GM10248 (cell line): ENCODE measurements at regions not wholly inside any gene's neighbourhood (a gene's known extent, or its start where the extent isn't known, plus 50 kb on each side); places are given as distances from the start of the nearest gene placed in this dataset.
"Not testable (repeated sequence)": the region's sequence is repeated elsewhere in the genome, so short reads cannot be mapped to it uniquely, and the experiment has no call there.

Source experiments
- CTCF ChIA-PET: fragments of 300-600 bp; sonication (Branson Sonifier 250); formaldehyde crosslinking; extraction: SDS; loops from one replicate; lab custom pipeline; 2021; ENCODE audit warnings: antibody characterized with exemption; lab: Yijun Ruan, JAX
- POLR2A ChIA-PET: fragments of 350-650 bp; sonication (Branson Sonifier 250); formaldehyde crosslinking; extraction: SDS; loops from one replicate; lab custom pipeline; 2020; ENCODE audit warnings: antibody characterized with exemption; lab: Yijun Ruan, JAX
- DNase-seq: peaks from one replicate; pipeline ENCODE4 v3.0.0; 2012; ENCODE audit errors: extremely low spot score
- TF ChIP-seq, protein P1 (sequence below): IDR thresholded peaks from 2 replicates; pipeline ENCODE4 v1.5.1; 2012; ENCODE audit warnings: mild to moderate bottlenecking, low read depth; ENCODE audit errors: extremely low read depth, missing control alignments, control extremely low read depth

DNA sequence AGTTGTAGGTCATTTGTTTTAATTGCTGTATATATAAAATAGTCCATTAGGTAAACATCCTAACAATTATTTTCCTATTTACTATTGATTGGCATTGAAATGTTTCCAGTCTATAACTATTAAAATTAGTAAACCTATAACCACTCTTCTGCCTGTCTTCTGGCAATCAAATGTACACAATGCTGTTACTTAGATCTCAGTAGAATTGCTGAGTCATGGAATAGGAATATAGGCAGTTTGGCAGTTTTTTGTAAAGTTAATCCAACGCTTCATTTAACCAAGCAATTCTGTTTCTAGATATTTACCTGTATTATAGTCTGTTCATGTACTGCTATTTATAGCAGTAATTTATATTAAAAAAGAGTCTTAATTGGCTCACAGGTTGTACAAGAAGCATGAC, 518.1 kb downstream of the DCDC2C start:
- CTCF ChIA-PET, result no interaction called here
- TF ChIP-seq, protein P1, sequence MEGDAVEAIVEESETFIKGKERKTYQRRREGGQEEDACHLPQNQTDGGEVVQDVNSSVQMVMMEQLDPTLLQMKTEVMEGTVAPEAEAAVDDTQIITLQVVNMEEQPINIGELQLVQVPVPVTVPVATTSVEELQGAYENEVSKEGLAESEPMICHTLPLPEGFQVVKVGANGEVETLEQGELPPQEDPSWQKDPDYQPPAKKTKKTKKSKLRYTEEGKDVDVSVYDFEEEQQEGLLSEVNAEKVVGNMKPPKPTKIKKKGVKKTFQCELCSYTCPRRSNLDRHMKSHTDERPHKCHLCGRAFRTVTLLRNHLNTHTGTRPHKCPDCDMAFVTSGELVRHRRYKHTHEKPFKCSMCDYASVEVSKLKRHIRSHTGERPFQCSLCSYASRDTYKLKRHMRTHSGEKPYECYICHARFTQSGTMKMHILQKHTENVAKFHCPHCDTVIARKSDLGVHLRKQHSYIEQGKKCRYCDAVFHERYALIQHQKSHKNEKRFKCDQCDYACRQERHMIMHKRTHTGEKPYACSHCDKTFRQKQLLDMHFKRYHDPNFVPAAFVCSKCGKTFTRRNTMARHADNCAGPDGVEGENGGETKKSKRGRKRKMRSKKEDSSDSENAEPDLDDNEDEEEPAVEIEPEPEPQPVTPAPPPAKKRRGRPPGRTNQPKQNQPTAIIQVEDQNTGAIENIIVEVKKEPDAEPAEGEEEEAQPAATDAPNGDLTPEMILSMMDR, result no peak
- no peak for DNase-seq
- POLR2A ChIA-PET, result no interaction called here

DNA sequence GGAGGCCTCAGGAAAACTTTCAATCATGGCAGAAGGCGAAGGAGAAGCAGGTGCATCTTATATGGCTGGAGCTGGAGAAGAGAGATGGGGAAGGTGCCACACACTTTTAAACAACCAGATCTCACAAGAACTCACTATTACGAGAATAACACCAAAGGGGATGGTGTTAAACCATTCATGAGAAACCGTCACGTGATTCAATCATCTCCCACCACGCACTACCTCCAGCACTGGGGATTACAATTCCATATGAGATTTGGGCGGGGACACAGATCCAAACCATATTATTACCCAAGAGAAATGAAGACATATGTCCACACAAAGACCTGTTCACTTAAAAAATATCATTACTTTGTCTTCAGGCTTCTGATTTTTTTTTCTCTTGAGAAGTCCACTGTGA, 518.5 kb downstream of the DCDC2C start:
- TF ChIP-seq, protein P1, result no peak
- DNase-seq, result no peak
- ChIA-PET POLR2A (no interaction called here), CTCF (no interaction called here)

DNA sequence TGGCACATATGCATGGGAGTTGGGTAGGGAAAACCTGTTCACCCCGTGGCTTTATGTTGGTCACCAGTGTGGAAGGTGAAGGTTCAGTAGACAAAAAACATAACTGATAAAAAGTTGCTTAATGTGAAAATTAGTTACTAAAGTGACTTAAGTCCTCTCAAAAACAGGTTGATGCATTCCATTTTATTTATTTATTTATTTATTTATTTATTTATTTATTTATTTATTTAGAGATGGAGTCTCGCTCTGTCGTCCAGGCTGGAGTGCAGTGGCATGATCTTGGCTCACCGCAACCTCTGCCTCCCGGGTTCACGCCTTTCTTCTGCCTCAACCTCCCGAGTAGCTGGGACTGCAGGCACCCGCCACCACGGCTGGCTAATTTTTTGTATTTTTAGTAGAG, 541.0 kb downstream of the DCDC2C start:
- CTCF ChIA-PET, DNase-seq, POLR2A ChIA-PET: not testable (repeated sequence)

DNA sequence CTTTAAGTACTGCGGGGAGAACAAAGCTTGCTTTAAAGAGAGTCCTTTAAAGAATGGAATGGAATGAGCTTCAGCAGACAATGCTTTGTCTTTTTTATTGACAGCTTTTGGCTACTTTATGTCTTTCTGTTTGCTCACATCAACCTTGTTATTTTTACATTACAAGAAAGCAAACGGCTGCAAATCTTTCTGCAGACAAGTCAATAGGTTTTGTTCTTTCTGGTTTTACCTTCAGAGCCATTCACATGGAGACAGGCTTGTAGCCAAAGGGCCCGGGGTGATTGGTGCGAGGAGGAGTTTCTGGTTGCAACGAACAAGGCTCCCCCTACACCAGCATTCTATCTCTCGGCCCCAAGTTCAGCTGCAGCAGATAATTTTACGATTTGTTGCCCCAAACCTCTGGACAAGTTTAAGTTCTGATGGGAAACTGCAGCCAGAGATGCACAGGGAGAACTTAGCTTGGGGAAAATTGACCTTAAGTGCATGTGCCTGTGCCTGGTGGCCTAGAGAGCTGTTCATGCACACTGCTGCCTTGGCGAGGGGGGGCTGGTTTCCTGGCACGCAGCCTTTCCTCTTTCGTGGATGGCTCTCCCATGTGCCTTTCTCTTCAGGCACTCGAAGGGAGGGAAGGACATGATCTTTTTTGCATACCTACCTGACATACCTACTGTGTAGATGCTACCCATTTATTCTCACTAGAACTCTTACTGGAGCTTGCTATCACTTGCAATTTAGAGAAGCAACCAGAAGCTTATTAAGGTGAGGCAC, 543.2 kb downstream of the DCDC2C start:
- TF ChIP-seq, protein P1, result no peak
- ChIA-PET POLR2A (no interaction called here), CTCF (interaction anchor here (1.0 to 1.5 kb wide), 2 partner anchors 8 to 30 kb away, joined by 3 read pairs; no protein-coding TSS in a partner anchor)
- DNase-seq, result no peak

DNA sequence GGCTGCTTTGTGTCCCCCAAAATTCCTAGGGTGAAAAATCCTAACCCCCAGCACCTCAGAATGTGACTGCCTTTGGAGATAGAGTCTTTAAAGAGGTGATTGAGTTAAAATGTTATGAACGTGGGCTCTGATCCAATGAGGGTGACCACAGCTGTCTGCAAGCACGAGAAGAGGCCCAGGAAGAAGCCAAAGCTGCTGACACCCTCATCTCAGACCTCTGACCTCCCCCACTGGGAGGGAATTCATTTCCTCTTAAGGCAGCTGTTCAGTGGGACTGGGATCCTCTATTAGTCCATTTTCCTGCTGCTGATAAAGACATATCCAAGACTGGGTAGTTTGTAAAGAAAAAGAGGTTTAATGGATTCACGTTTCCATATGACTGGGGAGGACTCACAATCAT, 544.4 kb downstream of the DCDC2C start:
- DNase-seq, result no peak
- TF ChIP-seq, protein P1, result no peak
- ChIA-PET CTCF (no interaction called here), POLR2A (no interaction called here)

DNA sequence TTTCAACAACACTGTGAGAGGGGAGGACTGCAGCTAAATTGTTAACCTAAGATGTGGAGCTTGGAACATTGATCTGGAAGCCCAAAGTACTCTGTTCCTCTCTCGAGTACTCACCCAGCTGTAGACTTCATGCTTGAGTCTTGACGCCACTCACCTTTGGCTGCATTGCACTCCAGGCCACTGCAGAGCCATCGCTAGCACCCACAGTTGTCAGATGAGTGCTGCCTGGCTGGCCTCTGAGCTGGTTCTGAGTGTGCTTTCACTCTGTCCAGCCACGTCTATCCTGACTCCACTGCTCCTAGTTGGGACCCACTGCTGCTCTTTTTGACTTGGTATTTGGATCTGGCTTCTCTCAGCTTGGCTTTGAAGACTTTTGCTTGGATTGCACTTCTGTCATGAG, 552.1 kb downstream of the DCDC2C start:
- DNase-seq, result no peak
- TF ChIP-seq, protein P1, result no peak
- ChIA-PET CTCF (interaction anchor here (1.0 kb wide), 1 partner anchor 9 kb away, joined by 3 read pairs; no protein-coding TSS in a partner anchor), POLR2A (no interaction called here)

DNA sequence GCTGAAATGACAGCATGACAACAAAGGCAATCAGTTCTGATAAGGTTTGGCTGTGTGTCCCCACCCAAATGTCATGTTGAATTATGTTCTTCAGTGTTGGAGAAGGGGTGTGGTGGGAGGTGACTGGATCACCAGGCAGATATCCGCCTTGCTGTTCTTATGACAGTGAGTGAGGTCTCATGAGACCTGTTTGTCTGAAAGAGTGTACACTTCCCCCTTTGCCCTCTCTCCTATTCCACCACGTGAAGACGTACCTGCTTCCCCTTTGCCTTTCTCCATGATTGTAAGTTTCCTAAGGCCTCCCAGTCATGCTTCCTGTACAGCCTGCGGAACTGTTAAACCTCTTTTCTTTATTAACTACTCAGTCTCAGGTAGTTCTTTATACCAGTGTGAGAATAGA, 553.0 kb downstream of the DCDC2C start:
- CTCF ChIA-PET, result no interaction called here
- TF ChIP-seq, protein P1, result no peak
- POLR2A ChIA-PET, result no interaction called here
- no peak for DNase-seq
